ENCODE measurements at regions not wholly inside any gene's neighbourhood (a gene's known extent, or its start where the extent isn't known, plus 50 kb on each side); places are given as distances from the start of the nearest gene placed in this dataset.

GRCh38 chr10:35998026-35998425 lies 355.9 kb upstream of the FZD8 start:
- no peaks in the 10 kb centered on the region for H3K36me3 ChIP-seq (ENCODE audit: control insufficient read depth in 1 of 2, insufficient read depth in 2 of 2, low read length in 2 of 2)
- peaks cover 2 to 10% of the 10 kb centered on the region in 2 experiments; a peak in 2 of 4 replicates for H3K9me3 ChIP-seq (ENCODE audit: control insufficient read depth in 1 of 2, insufficient read depth in 1 of 2, low read depth in 1 of 2, low read length in 2 of 2)
- BruUV-seq (replicated peaks), result no TSS peak
- no peak overlapping the region for H3K27ac ChIP-seq (ENCODE audit: low read depth, low read length)
- DNase-seq (ENCODE audit: low read depth, low spot score), result no peak
- H3K79me2 ChIP-seq (ENCODE audit: insufficient read depth, low read length), result no peaks in the 10 kb centered on the region
- CTCF ChIA-PET, result no interaction called here
- no peak for ATAC-seq
- H3K9me2 ChIP-seq (ENCODE audit: insufficient read depth), result no peaks in the 10 kb centered on the region
- no peak overlapping the region for H3K9ac ChIP-seq (ENCODE audit: low read length)
- H3K4me1 ChIP-seq (ENCODE audit: control insufficient read depth in 1 of 2, insufficient read depth in 2 of 2, low read length in 2 of 2), result no peaks in the 10 kb centered on the region
- RAD21 ChIA-PET (ENCODE audit: low non-redundant PET in 1 of 2, low total read pairs in 2 of 2, uncharacterized antibody in 2 of 2, unreplicated experiment in 2 of 2), result no interaction called here
- H4K20me1 ChIP-seq (ENCODE audit: insufficient read depth), result no peaks in the 10 kb centered on the region
- no peak overlapping the region for H3K4me2 ChIP-seq (ENCODE audit: low read length)
- no peak overlapping the region for H2AFZ ChIP-seq (ENCODE audit: low read depth, low read length, poor library complexity, severe bottlenecking)
- no peaks in the 10 kb centered on the region for H3K27me3 ChIP-seq (ENCODE audit: insufficient read depth, low read length)
- no peak overlapping the region for H3K4me3 ChIP-seq (replicated peaks in 1 of 2; ENCODE audit: low read depth in 1 of 2, low read length in 2 of 2)
- POLR2A ChIA-PET, result no interaction called here
- TF ChIP-seq ZBTB33 (IDR thresholded peaks at IDR 0.05; ENCODE audit: extremely low read depth, insufficient replicate concordance, low read length) (no peak), MAX (IDR thresholded peaks at IDR 0.05) (no peak), CBX3 (IDR thresholded peaks at IDR 0.05; ENCODE audit: low read depth) (no peak), EZH2 (IDR thresholded peaks at IDR 0.05) (no peak), EZH2phosphoT487 (IDR thresholded peaks at IDR 0.05; ENCODE audit: borderline replicate concordance) (no peak), ATF3 (IDR thresholded peaks at IDR 0.05) (no peak), FOSL1 (IDR thresholded peaks at IDR 0.05; ENCODE audit: low read depth) (no peak), JUND (IDR thresholded peaks at IDR 0.05) (no peak), POLR2AphosphoS5 (IDR thresholded peaks at IDR 0.05; ENCODE audit: low read depth, low read length) (no peak), SP1 (IDR thresholded peaks at IDR 0.05; ENCODE audit: low read depth) (no peak)
- intact Hi-C loops (cut with micrococcal nuclease), result no loop called here
